ENCODE measurements at regions not wholly inside any gene's neighbourhood (a gene's known extent, or its start where the extent isn't known, plus 50 kb on each side); places are given as distances from the start of the nearest gene placed in this dataset.

DNA sequence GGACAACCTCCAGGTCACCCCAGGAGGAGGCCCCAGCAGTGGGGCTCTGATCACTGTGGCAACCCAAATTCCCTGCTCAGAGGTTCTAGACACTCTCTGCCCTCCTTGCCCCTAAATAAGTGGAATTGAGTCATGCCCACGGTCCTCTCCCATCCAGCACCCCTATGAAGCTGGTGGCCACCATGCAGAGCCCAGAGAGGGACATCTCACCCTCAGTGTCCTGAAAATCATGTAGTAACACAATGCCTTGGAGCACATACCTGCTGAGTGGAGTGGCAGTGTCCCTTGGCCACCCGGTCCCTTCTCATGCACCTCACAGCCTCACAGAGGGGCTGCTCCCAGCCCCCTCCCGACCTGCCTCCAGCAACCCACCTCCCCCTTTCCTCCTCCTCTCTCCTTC, 114.3 kb upstream of the MEF2A start:
- TF ChIP-seq, protein P1, sequence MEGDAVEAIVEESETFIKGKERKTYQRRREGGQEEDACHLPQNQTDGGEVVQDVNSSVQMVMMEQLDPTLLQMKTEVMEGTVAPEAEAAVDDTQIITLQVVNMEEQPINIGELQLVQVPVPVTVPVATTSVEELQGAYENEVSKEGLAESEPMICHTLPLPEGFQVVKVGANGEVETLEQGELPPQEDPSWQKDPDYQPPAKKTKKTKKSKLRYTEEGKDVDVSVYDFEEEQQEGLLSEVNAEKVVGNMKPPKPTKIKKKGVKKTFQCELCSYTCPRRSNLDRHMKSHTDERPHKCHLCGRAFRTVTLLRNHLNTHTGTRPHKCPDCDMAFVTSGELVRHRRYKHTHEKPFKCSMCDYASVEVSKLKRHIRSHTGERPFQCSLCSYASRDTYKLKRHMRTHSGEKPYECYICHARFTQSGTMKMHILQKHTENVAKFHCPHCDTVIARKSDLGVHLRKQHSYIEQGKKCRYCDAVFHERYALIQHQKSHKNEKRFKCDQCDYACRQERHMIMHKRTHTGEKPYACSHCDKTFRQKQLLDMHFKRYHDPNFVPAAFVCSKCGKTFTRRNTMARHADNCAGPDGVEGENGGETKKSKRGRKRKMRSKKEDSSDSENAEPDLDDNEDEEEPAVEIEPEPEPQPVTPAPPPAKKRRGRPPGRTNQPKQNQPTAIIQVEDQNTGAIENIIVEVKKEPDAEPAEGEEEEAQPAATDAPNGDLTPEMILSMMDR (IDR thresholded peaks at IDR 0.05), result no peak
- TF ChIP-seq POLR2AphosphoS5 (IDR thresholded peaks at IDR 0.05) (no peak), POLR2A (IDR thresholded peaks at IDR 0.05) (no peak), EP300 (IDR thresholded peaks at IDR 0.05; ENCODE audit: low read depth) (no peak)

Data from transverse colon (tissue), 4 donors.